Gastroesophageal sphincter (tissue), 4 donors: ENCODE measurements at regions not wholly inside any gene's neighbourhood (a gene's known extent, or its start where the extent isn't known, plus 50 kb on each side); places are given as distances from the start of the nearest gene placed in this dataset.

Experiments
- ATAC-seq: fragments of 150-250 bp; one replicate; pipeline ENCODE4 v1.9.1; 2016; ENCODE audit warnings: mild to moderate bottlenecking, moderate library complexity
- H3K27ac ChIP-seq, 4 donors: fragments of 200-600 bp; sonication (generic) in 3 of 4; 1 replicate in 3 of 4; 2 replicates in 1 of 4; pipeline ENCODE4 v1.5.1; 2016 to 2019
- H3K27me3 ChIP-seq: fragments of 200-600 bp; sonication (generic); one replicate; pipeline ENCODE4 v1.5.1; 2019
- H3K36me3 ChIP-seq, 2 donors: fragments of 200-600 bp; sonication (generic); one replicate each; pipeline ENCODE4 v1.5.1; 2019; ENCODE audit warnings: control low read depth in 1 of 2
- H3K4me1 ChIP-seq, 3 donors: fragments of 200-600 bp; sonication (generic); 1 replicate in 2 of 3; 2 replicates in 1 of 3; pipeline ENCODE4 v1.5.1; 2016 to 2019; ENCODE audit warnings: control low read depth in 2 of 3
- H3K4me3 ChIP-seq, 2 donors: fragments of 200-600 bp; sonication (generic); one replicate each; pipeline ENCODE4 v1.5.1; 2019; ENCODE audit warnings: mild to moderate bottlenecking in 1 of 2, moderate library complexity in 1 of 2
- H3K9me3 ChIP-seq, 3 donors: fragments of 200-600 bp; sonication (generic); one replicate each; pipeline ENCODE4 v1.5.1; 2017 to 2019; ENCODE audit warnings: control low read depth in 2 of 3
- EP300 ChIP-seq: sonication (generic); formaldehyde crosslinking; IDR thresholded peaks from one replicate; pipeline ENCODE4 v1.6.1; 2017; ENCODE audit warnings: antibody characterized with exemption, mild to moderate bottlenecking
- POLR2A ChIP-seq, 2 donors: fragments of 450-650 bp; IDR thresholded peaks; one replicate each; pipeline ENCODE4 v1.6.1; 2017; ENCODE audit warnings: antibody characterized with exemption in 2 of 2, mild to moderate bottlenecking in 2 of 2, moderate library complexity in 1 of 2
- POLR2AphosphoS5 ChIP-seq: sonication (generic); formaldehyde crosslinking; IDR thresholded peaks from one replicate; pipeline ENCODE4 v1.6.1; 2017; ENCODE audit warnings: antibody characterized with exemption
- WGBS, 2 donors: methylation state at CpG; one replicate each; pipeline ENCODE4 v1.1.5; 2018; ENCODE audit warnings: low coverage in 1 of 2; 5-methylcytosine and 5-hydroxymethylcytosine counted together
- TF ChIP-seq, protein P1 (sequence below), 4 experiments: fragments of 200-600 bp in 2 of 4; fragments of 450-650 bp in 2 of 4; sonication (generic) in 1 of 4; IDR thresholded peaks; one replicate each; pipeline ENCODE4 v1.5.1; 2017 to 2019; ENCODE audit warnings: antibody characterized with exemption in 4 of 4, mild to moderate bottlenecking in 2 of 4, moderate library complexity in 2 of 4

DNA sequence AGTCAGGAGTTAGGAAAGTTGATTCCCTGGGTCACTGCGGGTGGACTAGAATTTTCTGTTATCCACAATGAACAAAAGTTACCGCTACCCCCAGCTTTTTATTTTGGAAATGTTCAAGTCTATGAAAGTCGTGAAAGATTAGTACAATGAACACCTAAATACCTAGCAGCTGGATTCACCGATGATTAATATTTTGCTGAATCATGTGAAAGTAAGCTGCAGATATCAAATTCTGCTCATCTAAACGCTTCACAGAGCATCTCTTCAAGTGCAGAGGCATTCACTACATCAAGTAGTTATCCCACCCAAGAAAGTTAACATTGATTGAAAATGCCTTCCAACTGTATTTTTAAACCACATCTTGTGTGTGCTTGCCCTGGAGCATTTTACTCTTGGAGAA is 729.0 kb upstream of the NR2F2 start:
- no peak for ATAC-seq
- WGBS, 2 donors, result 96 to 100% methylated on average over 5 of the region's 5 CpGs
- TF ChIP-seq POLR2AphosphoS5, result no peak
- TF ChIP-seq EP300, result no peak
- no peak for TF ChIP-seq POLR2A (IDR thresholded peaks at IDR 0.05)
- TF ChIP-seq, protein P1, sequence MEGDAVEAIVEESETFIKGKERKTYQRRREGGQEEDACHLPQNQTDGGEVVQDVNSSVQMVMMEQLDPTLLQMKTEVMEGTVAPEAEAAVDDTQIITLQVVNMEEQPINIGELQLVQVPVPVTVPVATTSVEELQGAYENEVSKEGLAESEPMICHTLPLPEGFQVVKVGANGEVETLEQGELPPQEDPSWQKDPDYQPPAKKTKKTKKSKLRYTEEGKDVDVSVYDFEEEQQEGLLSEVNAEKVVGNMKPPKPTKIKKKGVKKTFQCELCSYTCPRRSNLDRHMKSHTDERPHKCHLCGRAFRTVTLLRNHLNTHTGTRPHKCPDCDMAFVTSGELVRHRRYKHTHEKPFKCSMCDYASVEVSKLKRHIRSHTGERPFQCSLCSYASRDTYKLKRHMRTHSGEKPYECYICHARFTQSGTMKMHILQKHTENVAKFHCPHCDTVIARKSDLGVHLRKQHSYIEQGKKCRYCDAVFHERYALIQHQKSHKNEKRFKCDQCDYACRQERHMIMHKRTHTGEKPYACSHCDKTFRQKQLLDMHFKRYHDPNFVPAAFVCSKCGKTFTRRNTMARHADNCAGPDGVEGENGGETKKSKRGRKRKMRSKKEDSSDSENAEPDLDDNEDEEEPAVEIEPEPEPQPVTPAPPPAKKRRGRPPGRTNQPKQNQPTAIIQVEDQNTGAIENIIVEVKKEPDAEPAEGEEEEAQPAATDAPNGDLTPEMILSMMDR (IDR thresholded peaks at IDR 0.05), result no peak

DNA sequence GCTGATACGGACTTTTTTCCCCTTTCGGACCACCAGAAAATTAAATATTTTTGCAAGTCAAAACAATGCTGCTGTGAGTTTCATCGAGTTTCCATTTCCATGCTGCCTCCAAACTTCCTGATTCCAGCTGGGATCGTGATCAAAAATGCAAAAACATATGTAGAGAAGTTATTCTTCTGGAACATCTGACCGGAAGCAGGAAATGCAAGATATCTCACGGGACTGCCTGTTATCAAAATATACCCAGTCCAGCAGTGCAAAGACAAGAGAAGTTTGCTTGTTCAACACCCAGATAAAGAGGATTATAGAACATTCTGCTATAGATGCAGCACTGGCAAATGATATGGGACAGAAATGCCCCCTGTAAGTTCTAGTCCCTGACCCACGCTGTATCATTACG is 726.7 kb upstream of the NR2F2 start:
- TF ChIP-seq, protein P1 (IDR thresholded peaks at IDR 0.05), result no peak
- TF ChIP-seq POLR2A (IDR thresholded peaks at IDR 0.05) (no peak), POLR2AphosphoS5 (no peak), EP300 (no peak)
- Histone ChIP-seq H3K9me3 (no peaks in the 10 kb centered on the region), H3K36me3 (no peaks in the 10 kb centered on the region), H3K27ac (peak overlapping the region in 1 of 4 donors; percentile 36), H3K4me1 (peaks cover 0 to 35% (median 0%) of the 10 kb centered on the region in 3 donors), H3K4me3 (no peak overlapping the region), H3K27me3 (no peaks in the 10 kb centered on the region)
- WGBS, 2 donors, result 51 to 52% methylated on average over 7 to 8 of the region's 8 CpGs
- no peak for ATAC-seq

More for the DNA sequence above, 729.0 kb upstream of the NR2F2 start:
- no peaks in the 10 kb centered on the region for H3K27me3 ChIP-seq
- no peak overlapping the region for H3K4me3 ChIP-seq
- H3K4me1 ChIP-seq, result peaks cover 0 to 52% (median 0%) of the 10 kb centered on the region in 3 donors
- H3K36me3 ChIP-seq, result no peaks in the 10 kb centered on the region
- no peak overlapping the region for H3K27ac ChIP-seq
- no peaks in the 10 kb centered on the region for H3K9me3 ChIP-seq

DNA sequence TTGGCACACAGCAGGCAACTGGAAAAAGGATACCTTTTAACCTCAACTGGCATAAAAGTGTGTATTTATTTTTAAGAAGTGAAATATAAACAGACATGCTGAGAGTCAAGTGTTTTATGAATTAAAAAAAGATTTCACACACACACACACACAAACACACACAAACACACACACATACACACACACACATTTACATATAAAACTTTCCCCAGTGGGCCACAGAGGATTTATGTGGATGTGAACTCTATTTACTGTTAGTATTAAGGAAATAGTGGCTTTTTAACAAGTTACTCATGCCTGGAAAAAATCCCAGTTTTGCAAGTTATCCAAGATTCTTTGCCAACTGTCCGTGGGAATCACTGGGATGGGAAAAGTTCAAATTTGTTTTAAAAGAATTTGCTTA is 725.9 kb upstream of the NR2F2 start:
- peak; percentile 74 for TF ChIP-seq POLR2AphosphoS5
- TF ChIP-seq, protein P1 (IDR thresholded peaks at IDR 0.05), result no peak
- Histone ChIP-seq H3K4me1 (peaks cover 0 to 33% (median 0%) of the 10 kb centered on the region in 3 donors), H3K4me3 (no peak overlapping the region), H3K9me3 (no peaks in the 10 kb centered on the region), H3K27me3 (no peaks in the 10 kb centered on the region), H3K36me3 (no peaks in the 10 kb centered on the region), H3K27ac (peak overlapping the region in 1 of 4 donors; percentile 36)
- 0 to 4% methylated on average over 1 of the region's 1 CpG for WGBS, 2 donors
- no peak for ATAC-seq

- TF ChIP-seq POLR2AphosphoS5 (no peak), POLR2A (IDR thresholded peaks at IDR 0.05) (no peak), EP300 (no peak)
- TF ChIP-seq, protein P1 (IDR thresholded peaks at IDR 0.05), result no peak
- Histone ChIP-seq H3K27ac (peak overlapping the region in 2 of 4 donors; percentile 13 to 36), H3K4me1 (peaks cover 0 to 33% (median 0%) of the 10 kb centered on the region in 3 donors), H3K9me3 (no peaks in the 10 kb centered on the region), H3K4me3 (no peak overlapping the region), H3K27me3 (no peaks in the 10 kb centered on the region), H3K36me3 (no peaks in the 10 kb centered on the region)
- no peak for ATAC-seq
Observed at GRCh38 chr15:95605098-95605497, 725.4 kb upstream of the NR2F2 start.

GRCh38 chr15:95606551-95606950 is 723.9 kb upstream of the NR2F2 start:
- no peak for ATAC-seq
- TF ChIP-seq, protein P1 (IDR thresholded peaks at IDR 0.05), result no peak
- TF ChIP-seq POLR2AphosphoS5, result no peak
- TF ChIP-seq POLR2A (IDR thresholded peaks at IDR 0.05), result no peak
- no peak for TF ChIP-seq EP300
- no peaks in the 10 kb centered on the region for H3K27me3 ChIP-seq
- H3K27ac ChIP-seq, result no peak overlapping the region
- peaks cover 0 to 33% (median 0%) of the 10 kb centered on the region in 3 donors for H3K4me1 ChIP-seq
- H3K4me3 ChIP-seq, result no peak overlapping the region
- WGBS, 2 donors, result 74 to 87% methylated on average over 2 of the region's 2 CpGs
- no peaks in the 10 kb centered on the region for H3K36me3 ChIP-seq
- H3K9me3 ChIP-seq, result no peaks in the 10 kb centered on the region
